Psoas muscle (tissue), 7 donors: ENCODE measurements at regions not wholly inside any gene's neighbourhood (a gene's known extent, or its start where the extent isn't known, plus 50 kb on each side); places are given as distances from the start of the nearest gene placed in this dataset.
A peak's percentile ranks its signal among the peaks of the same experiment; 100 is the strongest.

Experiments
- ATAC-seq, 4 donors: fragments of 200-7000 bp; cut with Tn5 transposase; one replicate each; pipeline ENCODE4 v1.9.1; 2020; ENCODE audit warnings: moderate library complexity in 3 of 4, mild to moderate bottlenecking in 2 of 4
- DNase-seq, 2 donors: peaks; one replicate each; pipeline ENCODE4 v3.0.0-alpha.2; 2020
- H3K27ac ChIP-seq: fragments of 200-600 bp; one replicate; pipeline ENCODE4 v1.8.0; 2022
- H3K27me3 ChIP-seq, 3 donors: fragments of 200-600 bp in 1 of 3; one replicate each; pipeline versions ENCODE4 v1.6.1 to v1.8.0; 2013 to 2022; ENCODE audit warnings: low read length in 2 of 3, mild to moderate bottlenecking in 2 of 3, moderate library complexity in 1 of 3; ENCODE audit not compliant: insufficient read depth in 3 of 3
- H3K36me3 ChIP-seq, 2 donors: fragments of 200-600 bp in 1 of 2; one replicate each; pipeline versions ENCODE4 v1.6.1 to v1.8.0; 2013 to 2022; ENCODE audit warnings: low read depth in 1 of 2, mild to moderate bottlenecking in 1 of 2, moderate library complexity in 1 of 2; ENCODE audit not compliant: insufficient read depth in 1 of 2
- H3K4me1 ChIP-seq: fragments of 200-600 bp; one replicate; pipeline ENCODE4 v1.8.0; 2022
- H3K4me3 ChIP-seq: fragments of 200-600 bp; one replicate; pipeline ENCODE4 v1.8.0; 2022; ENCODE audit warnings: mild to moderate bottlenecking
- H3K9me3 ChIP-seq: fragments of 200-600 bp; one replicate; pipeline ENCODE4 v1.8.0; 2022
- CTCF ChIP-seq: fragments of 200-600 bp; IDR thresholded peaks from one replicate; pipeline ENCODE4 v1.8.0; 2022; ENCODE audit warnings: antibody characterized with exemption
- WGBS, 3 donors: extraction: QIAGEN DNeasy Blood & Tissue Kit; methylation state at CpG; one replicate each; pipeline versions ENCODE4 v1.1.6 to v1.1.7; 2013; 5-methylcytosine and 5-hydroxymethylcytosine counted together
- intact Hi-C, 2 donors: fragments of 100-400 bp; cut with DNase I; formaldehyde crosslinking; loops; one replicate each; pipeline versions ENCODE4 v1.11.0 to v1.14.2; 2022
- donor health status: healthy with polysubstance abuse.
- donor health status: DM: no; HTN: no; CAD: no; lungs with moderate emphysema.
- donor health status: Bipolar disorder and iron deficiency.
- donor health status: healthy.
- donor health status: DM: yes; HTN: yes; CAD: no.
- donor health status: DM: no; HTN: no; CAD: no.
- donor health status: DM: yes; HTN: yes; CAD: no.

- DNase-seq: no peak
- Histone ChIP-seq H3K9me3 (no peaks in the 10 kb centered on the region), H3K36me3 (no peaks in the 10 kb centered on the region), H3K27ac (peak overlapping the region; percentile 90), H3K27me3 (no peaks in the 10 kb centered on the region), H3K4me3 (no peak overlapping the region), H3K4me1 (peaks cover 56% of the 10 kb centered on the region)
- TF ChIP-seq CTCF: no peak
- no peak for ATAC-seq
- 33 to 48% (median 39%) methylated on average over 6 of the region's 6 CpGs for WGBS, 3 donors
- intact Hi-C loops: loop anchor here (5.0 to 10.0 kb wide), 3 partner anchors 80 to 313 kb away; partner anchors contain the start of gene JAG1 (in 1 of the 2)
Observed at GRCh38 chr20:10984913-10985312, 311.1 kb upstream of the JAG1 start.

DNA sequence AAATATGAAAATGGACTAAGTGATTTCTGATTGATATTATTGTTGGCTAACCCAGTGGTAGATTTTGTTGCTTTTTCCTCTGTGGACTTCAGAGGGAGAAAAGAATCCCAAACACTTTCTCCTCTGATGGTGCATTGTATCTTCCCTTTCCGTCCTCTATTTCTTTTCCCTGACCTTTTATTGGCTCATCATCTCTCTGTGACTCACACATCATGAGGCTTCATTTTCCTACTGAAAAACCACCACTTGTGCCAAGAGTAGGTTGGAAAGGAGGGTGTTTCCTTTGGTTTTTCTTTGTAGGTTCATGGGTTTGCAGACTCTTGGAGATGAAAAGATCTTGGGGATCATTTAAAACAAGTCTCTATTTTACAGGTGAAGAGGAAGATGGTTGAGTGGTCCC, 311.7 kb upstream of the JAG1 start:
- ATAC-seq: no peak
- no peak overlapping the region for H3K4me3 ChIP-seq
- no peak for DNase-seq
- TF ChIP-seq CTCF: no peak
- H3K27me3 ChIP-seq: no peaks in the 10 kb centered on the region
- intact Hi-C loops: loop anchor here (10.0 kb wide), 2 partner anchors 79 to 219 kb away; no protein-coding TSS in a partner anchor
- no peaks in the 10 kb centered on the region for H3K9me3 ChIP-seq
- H3K4me1 ChIP-seq: peaks cover 55% of the 10 kb centered on the region
- 0 to 20% (median 17%) methylated on average over 1 of the region's 1 CpG for WGBS, 3 donors
- no peaks in the 10 kb centered on the region for H3K36me3 ChIP-seq
- peak overlapping the region; percentile 90 for H3K27ac ChIP-seq

DNA sequence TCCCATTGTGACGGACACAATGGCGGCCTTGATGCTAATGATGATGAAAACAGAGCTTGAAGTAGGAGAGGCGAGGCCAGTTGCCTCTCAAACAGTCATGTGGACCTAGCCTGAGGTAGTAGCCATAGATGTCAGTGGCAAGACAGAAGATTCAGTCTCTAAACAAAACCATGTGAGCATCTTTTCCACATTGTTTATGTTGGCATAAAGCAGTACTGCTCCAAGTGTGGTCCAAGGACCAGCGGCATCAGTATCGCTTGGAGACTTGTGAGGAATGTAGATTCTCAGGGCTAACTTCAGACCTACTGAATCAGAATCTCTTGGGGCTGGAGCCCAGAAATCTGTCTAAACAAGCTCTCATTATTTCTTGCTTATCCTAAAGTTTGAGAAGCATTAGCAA, 312.8 kb upstream of the JAG1 start:
- H3K27me3 ChIP-seq: no peaks in the 10 kb centered on the region
- H3K4me3 ChIP-seq: no peak overlapping the region
- peak overlapping the region; percentile 90 for H3K27ac ChIP-seq
- intact Hi-C loops: loop anchor here (10.0 kb wide), 2 partner anchors 78 to 218 kb away; no protein-coding TSS in a partner anchor
- TF ChIP-seq CTCF: no peak
- H3K4me1 ChIP-seq: peaks cover 45% of the 10 kb centered on the region
- 97 to 99% (median 97%) methylated on average over 5 of the region's 5 CpGs for WGBS, 3 donors
- DNase-seq (no peak), ATAC-seq (no peak)
- H3K36me3 ChIP-seq: no peaks in the 10 kb centered on the region
- no peaks in the 10 kb centered on the region for H3K9me3 ChIP-seq

DNA sequence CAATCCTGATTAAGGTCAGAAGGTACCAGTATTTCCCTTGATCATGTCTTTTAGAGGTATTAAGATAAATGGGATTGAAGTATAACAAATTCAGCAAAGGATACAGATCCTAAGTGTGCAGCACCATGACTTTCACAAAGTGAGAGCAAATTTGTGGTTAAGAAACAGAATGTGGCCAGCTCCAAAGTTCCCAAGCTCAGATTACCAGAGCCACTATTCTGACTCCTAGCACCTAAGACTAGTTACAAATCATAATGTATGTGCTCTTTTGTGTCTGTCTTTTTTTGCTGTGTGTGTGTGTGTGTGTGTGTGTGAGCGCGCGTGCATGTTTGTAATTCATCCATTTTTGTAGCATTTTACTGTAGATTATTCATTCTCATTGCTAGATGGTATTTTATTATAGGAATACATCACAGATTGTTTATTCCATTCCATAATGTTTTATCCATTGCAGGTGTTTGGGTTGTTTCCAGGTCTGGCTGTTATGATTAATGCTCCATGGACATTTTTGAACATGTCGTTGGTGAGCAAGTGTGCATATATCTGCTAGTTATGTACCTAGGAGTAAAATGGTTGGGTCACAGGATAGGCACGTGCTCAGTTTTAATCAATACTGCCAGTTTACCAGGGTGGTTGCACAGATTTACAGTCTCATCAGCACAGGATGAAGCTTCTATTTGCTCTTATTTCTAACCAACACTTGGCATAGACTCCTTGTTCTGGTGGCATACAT, 314.0 kb upstream of the JAG1 start:
- Histone ChIP-seq H3K27ac (no peak overlapping the region), H3K36me3 (no peaks in the 10 kb centered on the region), H3K9me3 (no peaks in the 10 kb centered on the region), H3K27me3 (no peaks in the 10 kb centered on the region), H3K4me1 (peaks cover 36% of the 10 kb centered on the region), H3K4me3 (no peak overlapping the region)
- intact Hi-C loops: loop anchor here (10.0 kb wide), 2 partner anchors 77 to 217 kb away; no protein-coding TSS in a partner anchor
- 52 to 67% (median 54%) methylated on average over 5 of the region's 5 CpGs for WGBS, 3 donors
- DNase-seq (no peak), ATAC-seq (no peak)
- TF ChIP-seq CTCF: no peak
